22Rv1 (cell line): ENCODE measurements at regions not wholly inside any gene's neighbourhood (a gene's known extent, or its start where the extent isn't known, plus 50 kb on each side); places are given as distances from the start of the nearest gene placed in this dataset.

ENCODE experiments used
- ZFX ChIP-seq: fragments of 450-650 bp; IDR thresholded peaks from 2 replicates; pipeline ENCODE4 v1.6.1; 2017; ENCODE audit warnings: antibody characterized with exemption, borderline replicate concordance
- TF ChIP-seq, protein P1 (sequence below): fragments of 450-650 bp; IDR thresholded peaks from 2 replicates; pipeline ENCODE4 v1.5.1; 2017; ENCODE audit warnings: mild to moderate bottlenecking

DNA sequence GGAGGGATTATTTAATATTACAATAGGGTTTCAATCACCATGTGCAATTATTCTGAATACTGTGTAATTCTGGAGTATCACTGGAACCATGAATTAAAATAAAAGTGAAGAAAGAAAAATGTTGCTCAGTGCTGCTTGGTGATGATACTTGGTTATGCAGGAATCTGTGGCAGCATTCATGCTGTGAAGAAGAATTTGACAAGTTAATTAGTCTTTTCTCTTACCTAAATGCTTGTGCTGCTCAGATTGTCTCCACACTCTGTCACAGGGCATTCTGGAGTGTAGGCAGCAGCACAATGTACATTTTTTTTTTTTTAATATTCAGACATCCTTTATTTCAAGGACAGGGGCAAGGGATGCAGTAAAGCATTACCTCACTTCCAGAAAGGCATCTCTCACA lies 749.3 kb upstream of the CADM2 start:
- TF ChIP-seq, protein P1, sequence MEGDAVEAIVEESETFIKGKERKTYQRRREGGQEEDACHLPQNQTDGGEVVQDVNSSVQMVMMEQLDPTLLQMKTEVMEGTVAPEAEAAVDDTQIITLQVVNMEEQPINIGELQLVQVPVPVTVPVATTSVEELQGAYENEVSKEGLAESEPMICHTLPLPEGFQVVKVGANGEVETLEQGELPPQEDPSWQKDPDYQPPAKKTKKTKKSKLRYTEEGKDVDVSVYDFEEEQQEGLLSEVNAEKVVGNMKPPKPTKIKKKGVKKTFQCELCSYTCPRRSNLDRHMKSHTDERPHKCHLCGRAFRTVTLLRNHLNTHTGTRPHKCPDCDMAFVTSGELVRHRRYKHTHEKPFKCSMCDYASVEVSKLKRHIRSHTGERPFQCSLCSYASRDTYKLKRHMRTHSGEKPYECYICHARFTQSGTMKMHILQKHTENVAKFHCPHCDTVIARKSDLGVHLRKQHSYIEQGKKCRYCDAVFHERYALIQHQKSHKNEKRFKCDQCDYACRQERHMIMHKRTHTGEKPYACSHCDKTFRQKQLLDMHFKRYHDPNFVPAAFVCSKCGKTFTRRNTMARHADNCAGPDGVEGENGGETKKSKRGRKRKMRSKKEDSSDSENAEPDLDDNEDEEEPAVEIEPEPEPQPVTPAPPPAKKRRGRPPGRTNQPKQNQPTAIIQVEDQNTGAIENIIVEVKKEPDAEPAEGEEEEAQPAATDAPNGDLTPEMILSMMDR = no peak
- TF ChIP-seq ZFX = no peak
